HG03439 (cell line): ENCODE measurements at regions not wholly inside any gene's neighbourhood (a gene's known extent, or its start where the extent isn't known, plus 50 kb on each side); places are given as distances from the start of the nearest gene placed in this dataset.
"Not testable (repeated sequence)": the region's sequence is repeated elsewhere in the genome, so short reads cannot be mapped to it uniquely, and the experiment has no call there.

ENCODE experiments used
- ATAC-seq: cut with Tn5 transposase; IDR thresholded peaks from one replicate; pipeline ENCODE4 v1.9.1; 2021; ENCODE audit warnings: mild to moderate bottlenecking, moderate library complexity; ENCODE audit not compliant: unreplicated experiment

DNA sequence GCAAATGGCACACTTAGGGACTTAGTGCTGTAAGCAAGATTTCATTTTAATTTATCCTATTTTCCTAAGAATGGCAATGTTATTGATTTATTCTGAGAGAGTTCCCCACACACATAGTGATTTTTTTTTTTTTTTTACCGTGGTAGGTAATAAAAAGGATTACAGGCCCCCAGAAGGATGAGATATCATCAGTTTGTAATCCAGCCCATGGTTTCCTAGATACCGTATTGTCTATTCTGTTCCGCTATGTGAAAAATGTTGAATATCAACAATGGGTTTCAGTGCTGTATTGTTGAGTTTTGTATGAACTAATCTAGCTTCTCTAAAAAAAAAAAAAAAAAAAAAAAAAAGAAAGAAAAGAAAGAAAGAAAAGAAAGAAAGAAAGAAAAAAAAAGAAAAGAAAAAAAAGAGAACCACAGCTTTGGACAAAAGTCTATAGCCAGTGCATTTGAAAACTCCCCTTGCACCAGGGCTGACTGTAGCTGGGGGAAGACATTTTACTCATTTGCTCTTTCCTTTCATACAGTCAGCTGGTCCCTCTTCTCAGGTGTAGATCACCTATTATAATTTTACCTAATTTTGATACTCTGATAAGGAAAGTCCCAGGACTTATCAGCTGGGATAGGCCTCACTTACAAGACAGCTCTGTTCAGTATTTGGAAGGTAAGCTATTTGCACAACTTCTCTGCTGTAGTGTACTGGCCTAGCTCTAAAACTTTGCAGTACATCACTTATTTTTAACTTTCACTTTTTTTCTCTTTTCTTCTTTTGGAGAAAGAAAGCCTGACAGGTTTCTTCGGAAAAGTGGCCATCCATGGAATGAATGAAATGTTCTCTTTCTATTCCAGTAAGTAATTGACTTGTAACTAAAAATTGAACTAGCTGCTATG is 101.4 kb upstream of the SOX2 start:
- ATAC-seq, result no peak

DNA sequence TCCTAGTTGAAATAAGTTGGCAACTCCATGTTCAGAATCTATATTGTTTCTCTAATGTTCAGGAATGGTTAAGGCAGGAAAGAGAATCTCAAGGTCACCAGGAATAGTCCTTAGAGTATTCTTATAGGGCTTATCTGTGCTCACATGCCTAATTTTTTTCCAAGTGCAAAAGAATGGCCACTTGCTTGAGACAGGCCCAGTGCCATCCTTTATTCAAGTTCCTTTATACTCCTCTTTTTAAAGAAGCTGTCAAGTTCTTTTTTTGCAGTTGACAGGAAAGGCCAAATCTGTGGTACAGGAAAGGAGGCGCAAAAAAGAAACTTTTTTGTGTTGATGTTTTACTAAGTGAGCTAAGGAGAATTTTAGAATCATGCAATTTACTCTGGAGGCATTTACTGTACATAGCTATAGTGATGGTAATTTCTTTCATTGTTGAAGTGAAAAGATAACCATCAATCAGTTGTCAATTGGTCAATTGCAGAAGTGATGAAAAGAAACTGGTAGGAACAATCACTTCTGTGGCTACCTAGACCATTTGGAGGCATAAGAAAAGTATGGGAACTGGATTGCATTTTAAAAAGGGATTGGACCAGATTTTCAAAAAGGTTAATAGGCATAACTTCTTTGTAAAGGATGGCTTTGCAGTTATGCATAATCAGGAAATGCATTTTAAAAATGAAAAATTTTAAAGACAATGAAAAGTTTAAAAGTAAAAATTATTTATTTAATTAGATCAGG is 102.5 kb upstream of the SOX2 start:
- no peak for ATAC-seq

DNA sequence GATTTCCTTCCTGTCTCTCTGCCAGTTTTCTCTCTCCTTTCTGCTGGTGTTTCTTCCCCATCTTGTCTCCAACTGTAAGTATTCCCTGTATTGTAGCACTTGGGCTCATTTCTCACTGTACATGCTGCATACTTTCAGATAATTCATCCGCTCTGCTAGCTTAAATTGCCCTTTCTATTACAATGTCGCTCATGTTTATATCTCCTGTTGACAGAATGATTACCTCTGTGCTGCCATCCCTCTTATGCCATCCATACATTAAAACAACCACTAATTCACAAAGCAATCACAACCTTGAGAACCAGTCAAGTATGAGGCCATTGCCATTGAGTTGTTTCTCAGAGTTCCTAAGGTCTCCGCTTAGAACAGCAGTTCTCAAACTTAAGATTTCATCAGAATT is 107.5 kb upstream of the SOX2 start:
- ATAC-seq, result no peak

DNA sequence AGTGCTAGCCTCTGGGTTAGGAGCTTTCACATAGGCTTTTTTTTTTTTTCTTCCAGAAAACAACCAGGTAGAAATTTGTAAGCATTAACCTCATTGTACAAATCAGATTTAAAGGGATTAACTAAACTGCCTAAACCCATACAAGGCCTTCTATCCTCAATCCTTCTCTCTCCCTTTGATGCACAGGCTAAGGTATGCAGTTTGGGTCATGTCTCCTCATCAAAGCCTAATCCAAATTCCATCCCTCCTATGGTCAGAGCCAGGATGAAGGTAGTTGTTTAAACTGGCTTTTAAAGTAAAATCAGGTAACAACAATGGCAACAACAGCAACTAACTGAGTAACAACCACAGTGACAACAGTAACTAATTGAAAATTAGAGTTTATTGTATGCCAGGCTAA is 115.6 kb upstream of the SOX2 start:
- ATAC-seq, result no peak

DNA sequence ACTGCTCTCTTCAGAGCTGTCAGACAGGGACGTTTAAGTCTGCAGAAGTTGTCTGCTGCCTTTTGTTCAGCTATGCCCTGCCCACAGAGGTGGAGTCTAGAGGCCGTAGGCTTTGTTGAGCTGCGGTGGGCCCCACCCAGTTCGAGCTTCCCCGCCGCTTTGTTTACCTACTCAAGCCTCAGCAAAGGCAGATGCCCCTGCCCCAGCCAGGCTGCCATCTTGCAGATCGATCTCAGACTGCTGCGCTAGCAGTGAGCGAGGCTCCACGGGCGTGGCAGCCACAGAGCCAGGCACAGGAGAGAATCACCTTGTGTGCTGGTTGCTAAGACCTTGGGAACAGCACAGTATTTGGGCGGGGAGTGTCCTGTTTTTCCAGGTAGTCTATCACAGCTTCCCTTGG is 120.8 kb upstream of the SOX2 start:
- not testable (repeated sequence) for ATAC-seq

DNA sequence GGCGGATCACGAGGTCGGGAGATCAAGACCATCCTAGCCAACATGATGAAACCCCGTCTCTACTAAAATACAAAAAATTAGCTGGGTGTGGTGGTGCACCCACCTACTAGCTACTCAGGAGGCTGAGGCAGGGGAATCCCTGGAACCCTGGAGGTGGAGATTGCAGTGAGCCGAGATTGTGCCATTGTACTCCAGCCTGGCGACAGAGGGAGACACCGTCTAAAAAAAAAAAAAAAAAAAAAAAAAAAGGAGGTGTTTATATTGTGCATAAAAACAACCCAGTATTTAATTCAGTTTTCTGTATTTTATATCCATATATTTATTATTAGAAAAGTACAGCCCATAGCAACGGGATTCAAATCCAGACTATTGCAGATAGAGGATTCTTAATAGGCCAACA is 129.1 kb upstream of the SOX2 start:
- ATAC-seq, result no peak

DNA sequence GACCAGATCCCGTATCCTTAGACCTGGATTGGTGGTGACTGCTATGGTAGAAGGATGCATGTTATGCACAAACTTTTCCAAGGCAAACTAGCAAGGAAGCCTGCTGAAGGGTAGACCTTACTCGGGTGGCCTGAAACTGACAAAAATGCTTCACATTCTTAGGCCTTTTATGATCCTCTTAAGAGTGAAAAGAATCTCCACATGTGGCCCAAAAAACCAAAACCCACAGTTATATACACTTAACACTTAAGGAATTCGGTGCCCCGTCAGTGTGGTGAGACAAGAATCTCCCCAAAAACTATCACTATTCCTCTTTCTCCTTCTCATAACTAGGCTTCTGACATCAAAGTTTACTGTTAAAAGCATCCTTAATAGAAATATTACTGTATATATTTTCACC is 130.1 kb upstream of the SOX2 start:
- no peak for ATAC-seq

DNA sequence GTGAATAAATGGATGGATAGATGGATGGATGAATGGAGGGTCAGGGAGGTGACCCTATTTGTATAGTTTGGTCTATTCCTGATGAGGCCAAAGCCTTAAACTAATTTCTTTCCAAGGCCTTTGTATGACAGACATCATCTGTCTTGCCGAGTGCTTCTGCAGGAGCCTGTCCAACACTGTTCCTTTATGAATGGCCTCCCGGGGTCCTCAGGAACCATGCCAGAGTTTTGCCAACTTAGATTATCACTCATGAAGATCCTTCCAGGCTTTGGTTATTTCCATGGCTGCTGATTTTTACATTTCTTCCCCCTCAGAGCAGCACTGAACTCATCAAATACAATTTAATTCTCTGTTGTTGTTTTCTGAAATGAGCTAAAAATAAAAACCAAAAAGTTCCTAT is 133.0 kb upstream of the SOX2 start:
- ATAC-seq, result no peak

DNA sequence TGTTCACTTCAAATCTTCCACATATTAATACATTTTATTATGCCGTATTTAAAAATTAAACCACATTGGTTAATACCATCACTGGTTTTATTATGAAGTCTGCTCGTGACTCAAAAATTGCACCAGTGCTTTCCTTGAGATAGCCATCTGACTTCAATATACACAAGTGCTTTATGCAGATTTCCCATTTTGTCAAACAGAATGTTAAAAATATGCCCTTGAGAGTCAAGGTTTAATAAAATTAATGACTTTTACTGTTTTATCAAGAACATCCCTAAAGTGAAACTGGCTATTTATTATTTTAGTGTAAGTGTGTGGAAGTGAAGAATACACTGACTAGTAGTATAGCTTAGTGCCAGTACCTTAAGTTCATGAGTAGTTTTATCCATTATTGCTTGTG is 139.3 kb upstream of the SOX2 start:
- ATAC-seq, result no peak

DNA sequence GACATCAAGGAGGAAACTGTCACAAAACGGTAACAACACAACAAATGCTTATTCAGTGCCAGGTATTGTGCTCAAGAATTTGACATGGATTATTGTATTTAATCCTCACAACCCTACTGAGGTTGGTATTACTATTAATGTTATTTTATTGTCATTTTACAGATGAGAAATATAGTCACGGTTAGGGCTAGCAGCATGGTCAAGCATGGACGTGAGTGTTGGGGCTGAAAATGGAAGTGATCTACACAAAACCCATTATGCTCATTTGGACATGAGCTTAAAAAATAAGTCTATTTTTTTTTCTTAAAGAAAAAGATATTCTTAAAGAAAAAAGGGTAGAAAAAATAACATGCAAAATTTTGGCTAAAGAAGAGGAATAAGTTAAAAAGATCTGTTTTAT is 141.3 kb upstream of the SOX2 start:
- ATAC-seq, result no peak

DNA sequence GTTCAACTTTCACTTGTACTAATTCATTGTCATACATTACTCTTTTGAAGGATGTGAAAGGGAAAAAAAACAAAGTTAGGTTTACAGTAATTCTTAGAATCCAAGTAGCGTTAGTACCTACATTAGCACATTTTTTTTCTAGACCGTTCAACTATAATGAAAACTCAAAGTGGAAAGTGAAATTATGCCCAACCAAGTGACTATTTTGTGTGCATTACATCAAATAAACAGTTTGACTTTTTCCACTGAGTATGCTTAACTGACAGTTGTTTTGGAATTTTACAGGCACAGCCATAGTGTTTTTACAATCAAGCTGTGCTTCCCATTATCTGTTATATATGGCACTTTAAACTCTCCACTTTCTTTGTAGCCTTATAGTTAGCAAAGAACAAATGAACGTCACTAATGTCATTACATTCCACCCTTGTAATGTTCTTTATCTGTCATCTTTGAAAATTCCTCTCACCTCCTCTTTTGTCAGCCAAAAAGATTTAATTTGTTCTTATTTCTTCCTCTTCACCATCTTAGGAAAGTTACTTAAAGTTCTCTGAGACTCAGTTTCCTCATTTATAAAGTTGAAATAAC is 142.3 kb upstream of the SOX2 start:
- no peak for ATAC-seq

DNA sequence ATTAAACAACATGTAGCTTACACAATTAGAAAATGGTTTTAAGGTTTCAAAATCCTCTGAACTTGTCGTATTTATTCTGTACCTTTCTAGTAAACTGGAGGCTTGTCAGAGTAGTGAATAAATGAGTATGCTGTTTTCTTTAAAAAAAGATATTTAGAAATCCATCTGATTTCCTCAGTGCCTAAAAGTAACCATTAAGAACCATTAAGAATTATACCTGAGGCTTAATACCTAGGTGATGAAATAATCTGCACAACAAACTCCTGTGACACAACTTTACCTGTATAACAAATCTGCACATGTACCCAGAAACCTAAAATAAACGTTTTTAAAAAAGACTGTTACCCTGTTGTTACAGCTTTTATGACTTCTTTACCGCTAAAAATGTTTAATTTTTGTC is 143.0 kb upstream of the SOX2 start:
- no peak for ATAC-seq

DNA sequence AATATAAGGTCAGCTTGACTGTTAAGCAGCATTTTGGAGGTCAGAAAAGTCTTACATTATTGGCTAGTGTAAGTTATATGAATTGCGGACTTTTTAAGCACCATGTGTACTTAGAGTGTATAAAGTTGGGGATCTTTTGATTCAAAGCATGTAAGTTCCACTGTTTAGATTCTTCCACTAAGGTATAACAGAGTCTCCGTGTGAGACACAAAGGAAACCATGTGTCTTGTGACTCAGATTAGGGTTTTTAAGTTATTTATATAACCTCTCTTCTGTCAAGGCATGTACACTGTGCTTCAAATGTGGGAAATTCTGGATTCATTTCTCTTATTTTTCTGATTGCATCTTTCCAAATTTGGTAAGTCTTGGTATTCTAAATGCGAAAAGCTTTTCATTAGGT is 143.5 kb upstream of the SOX2 start:
- ATAC-seq, result no peak

DNA sequence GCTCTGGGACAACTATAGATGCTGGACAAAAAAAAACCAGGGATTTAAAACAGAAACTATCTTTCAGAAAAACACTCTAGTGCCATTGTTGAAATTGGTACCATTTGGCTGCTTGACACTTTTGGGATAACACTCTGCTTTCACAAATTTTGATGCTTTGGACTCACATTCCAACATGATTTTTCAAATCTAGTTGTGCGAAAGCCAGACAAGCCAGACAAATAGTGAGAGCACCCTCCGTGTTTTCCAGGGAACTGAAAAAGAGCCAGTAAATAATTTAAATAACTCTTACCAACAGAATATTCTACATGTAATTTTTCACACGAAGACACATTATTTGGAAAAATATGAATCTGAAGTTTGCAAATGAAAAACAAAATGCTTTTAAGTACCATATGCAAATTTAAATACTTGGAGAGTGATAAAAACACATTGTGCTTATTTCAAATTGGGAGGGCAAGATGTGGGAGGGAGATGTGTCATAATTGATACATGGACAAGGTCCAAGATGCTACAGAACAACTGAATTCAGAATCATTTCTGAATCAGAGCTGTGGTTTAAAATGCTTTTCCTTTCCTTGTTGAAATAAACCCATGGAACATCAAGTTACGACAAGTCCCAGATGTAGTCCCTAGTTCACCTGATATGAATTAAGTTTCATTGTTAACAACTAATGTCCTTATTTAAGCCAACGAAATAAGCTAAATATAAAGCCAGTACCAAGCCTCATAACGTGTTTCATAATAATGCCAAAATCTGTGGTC is 144.2 kb upstream of the SOX2 start:
- no peak for ATAC-seq

DNA sequence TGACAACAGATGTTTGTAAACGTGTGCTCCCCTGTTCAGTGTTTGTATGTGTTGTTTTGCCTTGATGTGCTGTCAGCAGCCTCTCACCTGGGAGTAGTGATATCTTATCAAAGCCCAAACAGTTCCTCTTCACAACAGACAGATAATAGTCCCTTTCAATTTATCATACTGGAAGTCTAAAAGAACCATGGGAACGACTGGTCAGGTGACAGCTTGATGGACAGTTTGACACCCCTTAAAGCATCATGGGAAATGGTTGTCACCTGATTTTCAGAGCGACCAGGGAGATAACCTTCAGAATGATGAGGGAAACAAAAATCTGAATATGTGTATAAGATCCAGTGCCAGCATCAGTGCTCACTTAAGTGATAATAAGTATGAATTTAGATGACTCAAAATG is 146.3 kb upstream of the SOX2 start:
- no peak for ATAC-seq

DNA sequence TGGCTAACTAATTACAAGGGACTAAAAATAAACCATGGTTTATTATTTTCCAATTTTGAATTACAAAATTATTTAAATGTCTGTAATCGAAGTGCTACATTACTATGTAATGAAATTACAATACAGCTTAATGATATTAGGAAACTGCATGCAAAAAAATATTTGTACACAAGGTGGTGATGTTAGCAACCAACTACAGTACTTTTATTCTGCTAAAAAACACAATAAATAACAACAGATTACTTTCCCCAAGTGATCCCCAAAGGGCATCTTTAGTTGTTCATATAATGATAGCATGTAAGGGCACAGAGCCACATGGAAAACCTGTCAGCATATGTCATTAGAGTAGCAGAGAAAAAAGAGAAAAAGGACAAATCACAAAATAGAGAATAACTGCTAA is 147.5 kb upstream of the SOX2 start:
- no peak for ATAC-seq

DNA sequence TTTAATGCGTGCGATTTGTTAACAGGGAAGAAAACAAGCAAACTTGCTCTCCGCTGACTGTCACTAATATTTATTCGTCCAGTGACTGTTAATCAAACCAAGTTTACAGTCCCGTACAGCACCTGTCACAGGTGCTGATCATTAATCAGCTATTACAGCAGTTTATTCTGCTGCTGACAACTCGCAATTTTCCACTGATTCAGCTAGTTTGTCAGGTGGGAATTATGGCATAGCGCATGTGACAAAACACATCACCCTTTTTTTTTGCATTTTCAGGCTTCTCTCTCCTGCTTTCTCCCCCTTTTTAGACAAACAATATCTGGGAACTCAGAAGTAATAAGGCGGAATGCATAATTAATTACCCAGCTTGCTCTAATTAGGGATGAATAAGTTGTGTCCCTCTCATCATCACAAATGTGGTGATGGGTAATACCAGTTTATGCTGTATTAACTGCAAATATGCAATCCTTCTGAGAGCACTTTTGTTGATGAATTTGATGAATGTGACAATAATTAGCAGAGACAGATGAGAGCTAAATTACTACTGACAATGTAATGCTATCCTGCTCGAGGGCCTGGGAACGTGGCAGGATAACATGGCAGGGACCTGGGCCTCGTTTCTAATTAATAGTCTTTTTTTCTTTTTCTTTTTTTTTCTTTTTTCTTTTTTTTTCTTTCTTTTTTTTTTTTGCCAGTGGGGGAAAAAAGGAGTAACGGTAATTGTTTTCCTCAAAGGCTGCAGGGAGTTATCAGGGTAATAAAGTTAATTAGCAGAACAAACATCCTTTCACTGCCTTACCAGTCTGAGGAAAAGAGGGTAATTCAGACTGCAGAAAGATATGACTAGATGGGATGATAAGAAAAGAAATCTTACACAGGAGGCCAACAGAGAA is 150.3 kb upstream of the SOX2 start:
- no peak for ATAC-seq

DNA sequence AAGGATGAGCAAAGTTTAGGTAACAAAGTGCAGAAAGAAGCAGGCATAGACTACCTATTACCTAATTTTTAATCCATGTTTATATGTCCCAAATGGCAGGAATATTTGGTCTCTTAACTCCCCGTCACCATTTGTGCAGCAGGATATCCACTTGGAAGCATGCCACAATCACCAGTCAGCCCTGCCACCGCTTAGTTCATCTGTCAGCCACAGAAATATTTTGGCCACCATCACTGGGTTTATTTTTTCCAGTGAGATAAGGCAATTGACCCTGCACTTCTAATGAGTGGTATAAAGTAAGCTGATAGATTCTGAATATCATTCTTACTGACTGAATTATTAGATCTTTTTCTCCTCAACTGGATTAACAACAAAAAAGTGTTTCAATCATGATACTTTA is 152.9 kb upstream of the SOX2 start:
- no peak for ATAC-seq

DNA sequence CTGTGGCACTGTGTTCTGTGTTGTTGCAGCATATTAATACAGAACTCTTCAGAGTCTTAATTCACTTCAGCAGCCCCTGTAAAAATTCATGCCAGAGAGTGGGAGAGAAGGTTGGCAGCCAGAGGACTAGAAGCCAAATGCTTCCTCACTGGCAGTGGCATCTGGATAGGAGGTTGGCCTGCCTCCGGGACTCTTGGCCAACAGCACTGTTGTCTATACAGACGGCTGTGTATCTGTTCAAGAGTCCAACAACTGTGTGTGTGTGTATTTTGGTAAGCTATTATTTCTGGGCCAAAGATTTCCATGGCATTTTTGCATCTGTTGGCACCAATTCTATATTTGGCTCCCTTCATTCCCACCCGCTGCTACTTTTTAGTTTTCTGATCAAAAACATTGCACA is 156.0 kb upstream of the SOX2 start:
- no peak for ATAC-seq

DNA sequence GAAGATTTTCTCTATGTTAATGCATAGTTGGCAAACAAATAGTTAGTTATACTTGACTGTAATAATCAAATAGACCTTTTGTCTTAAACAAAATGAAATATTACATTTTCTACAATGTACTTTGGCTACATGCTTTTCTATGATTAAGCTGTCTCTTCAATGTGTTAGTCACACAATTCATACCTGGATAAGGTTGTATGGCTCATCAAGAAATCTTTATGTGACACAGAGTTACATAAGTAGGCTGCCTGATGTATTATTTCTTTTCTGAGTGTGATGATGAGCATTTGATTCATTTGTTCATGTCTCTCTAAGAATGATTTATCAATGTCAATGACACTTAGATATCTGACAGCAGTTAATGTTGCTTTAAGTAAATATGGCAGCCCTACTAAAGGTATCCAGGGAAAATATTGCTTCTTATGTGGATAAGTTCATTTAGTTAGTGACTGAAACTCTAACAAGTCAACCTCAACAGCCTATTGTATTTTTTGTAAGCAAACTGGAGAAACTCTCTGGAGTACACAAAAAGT is 157.4 kb upstream of the SOX2 start:
- no peak for ATAC-seq
